NCI-H146 treated with DMSO at 0.1 percent for 48 hours (cell line): ENCODE measurements at regions not wholly inside any gene's neighbourhood (a gene's known extent, or its start where the extent isn't known, plus 50 kb on each side); places are given as distances from the start of the nearest gene placed in this dataset.
A peak's percentile ranks its signal among the peaks of the same experiment; 100 is the strongest.

Source experiments
- DNase-seq: peaks from one replicate; lab custom pipeline; 2025; ENCODE audit not compliant: unreplicated experiment; lab: John Stamatoyannopoulos, UW

DNA sequence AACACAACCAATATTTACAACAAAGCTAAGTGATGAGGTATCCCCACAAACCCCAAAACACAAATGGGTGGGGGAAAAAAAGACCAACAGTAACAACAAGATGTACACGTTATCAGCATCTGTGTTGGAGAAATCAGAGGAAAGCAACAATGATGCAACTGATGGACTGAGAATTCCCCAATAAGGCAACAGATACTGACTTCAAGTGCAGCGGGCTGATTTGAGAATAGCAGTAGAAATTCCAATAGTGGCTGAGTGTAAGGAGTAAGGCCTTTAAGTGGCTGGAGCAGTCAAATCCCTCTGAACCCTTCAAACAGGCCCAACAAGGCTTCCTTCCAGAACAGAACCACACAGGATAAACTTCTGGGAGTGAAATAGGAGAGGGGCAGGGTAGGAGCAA is 97.6 kb downstream of the TM2D1 start:
- no peak for DNase-seq

DNA sequence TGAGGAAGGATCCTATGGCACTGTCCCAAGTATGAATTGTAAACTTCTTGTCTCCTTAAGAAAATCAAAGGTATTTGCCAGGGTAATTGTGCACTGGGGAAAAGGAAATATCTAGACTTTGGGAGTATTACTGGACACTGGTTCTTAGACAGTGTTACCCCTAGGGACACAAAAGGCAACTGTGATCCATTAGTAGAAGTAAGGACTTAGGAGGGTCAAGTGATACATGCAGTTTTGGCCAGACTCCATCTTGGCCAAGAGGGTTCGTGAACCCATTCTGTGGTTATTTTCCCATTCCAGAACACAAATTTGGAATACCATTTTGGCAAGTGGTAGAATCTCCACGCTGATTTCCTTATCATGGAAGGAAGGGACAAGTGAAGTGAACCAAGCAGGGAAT is 98.1 kb downstream of the TM2D1 start:
- no peak for DNase-seq

DNA sequence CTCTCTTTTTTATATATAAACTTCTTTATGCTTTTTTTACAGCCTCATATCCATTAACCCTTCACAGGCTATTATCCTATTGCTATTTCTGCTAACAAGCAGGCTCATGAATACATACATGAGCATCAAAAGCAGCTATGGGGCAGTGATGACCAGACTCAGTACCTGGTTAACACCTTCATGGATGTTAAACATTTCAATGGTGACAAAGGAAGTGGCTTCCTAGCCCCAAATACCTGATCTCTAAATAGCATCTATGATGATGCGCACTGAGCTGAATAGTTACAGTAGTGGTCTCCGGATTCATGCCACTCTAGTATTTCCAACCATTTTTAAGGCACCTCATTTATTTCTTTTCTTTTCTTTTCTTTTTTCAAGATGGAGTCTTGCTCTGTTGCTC is 101.1 kb downstream of the TM2D1 start:
- no peak for DNase-seq

DNA sequence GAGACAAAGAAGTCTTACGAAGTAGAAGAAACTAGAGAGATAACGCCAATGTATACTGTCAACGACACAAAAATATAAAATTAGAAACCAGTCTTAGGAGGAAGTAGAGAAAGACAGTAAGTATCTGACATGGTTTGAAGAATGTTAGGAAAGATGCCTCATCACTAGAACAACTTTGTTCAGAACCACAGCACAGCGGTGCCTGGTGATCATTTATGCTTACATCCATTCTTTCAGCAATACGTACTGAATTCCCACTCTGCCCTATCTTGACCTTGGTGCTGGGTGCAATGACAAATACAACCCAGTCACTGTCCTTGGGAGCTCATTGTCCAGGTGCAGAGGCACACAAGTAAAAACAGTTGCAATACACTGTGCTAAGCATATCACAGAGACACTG is 104.4 kb downstream of the TM2D1 start:
- no peak for DNase-seq

DNA sequence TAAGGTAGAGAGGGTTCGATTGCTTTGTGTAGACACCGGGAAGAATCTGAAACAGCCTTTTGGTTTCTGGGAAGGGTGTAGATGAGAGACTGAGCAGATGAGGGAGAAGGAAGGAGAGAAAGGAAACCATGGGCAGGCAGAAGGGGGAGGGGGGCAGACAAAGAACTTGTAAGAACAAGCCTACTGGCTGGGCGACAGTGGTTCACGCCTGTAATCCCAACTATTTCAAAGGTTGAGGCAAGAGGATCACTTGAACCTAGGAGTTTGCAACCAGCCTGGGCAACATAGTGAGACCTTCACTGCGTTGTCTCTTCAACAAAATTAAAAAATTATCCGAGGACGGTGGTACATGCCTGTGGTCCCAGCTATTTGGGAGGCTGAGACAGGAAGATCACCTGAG is 106.2 kb downstream of the TM2D1 start:
- DNase-seq = no peak

DNA sequence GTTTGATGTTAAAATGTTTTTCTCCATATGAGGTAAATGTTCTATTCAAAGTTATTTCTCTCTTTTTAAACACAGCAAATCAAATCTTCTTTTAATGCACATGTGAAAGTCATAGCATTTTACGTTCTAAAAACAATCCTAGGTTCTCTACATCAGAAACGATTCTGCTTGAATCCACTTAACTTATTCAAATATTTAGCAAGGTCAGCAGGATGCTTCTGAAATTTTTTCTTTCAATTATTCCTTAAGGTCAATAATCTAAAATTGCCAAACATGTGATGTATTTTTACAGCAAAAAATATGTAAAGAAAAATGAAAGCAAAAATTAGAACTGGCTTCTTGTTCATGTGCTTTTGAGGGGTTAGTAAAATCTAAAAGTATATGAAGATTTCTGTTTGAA is 106.7 kb downstream of the TM2D1 start:
- DNase-seq = no peak

DNA sequence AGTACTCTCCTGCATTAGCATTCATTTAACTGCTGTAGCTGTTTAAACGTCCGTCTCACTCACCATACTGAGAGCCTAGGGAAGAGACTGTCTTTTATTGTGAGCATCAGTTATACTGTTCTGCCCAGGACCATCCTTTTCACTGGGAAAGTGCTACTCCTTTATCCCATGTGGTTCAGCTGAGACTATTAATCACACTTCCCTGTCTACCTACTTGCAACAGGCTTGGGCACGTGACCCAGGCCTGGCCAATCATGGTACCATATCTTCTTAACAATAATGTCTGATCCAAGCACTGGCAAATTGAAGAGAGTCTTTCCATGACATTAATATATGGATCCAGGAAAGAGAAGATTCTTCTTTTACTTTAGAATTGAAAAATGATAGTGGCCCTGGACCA is 108.1 kb downstream of the TM2D1 start:
- no peak for DNase-seq

DNA sequence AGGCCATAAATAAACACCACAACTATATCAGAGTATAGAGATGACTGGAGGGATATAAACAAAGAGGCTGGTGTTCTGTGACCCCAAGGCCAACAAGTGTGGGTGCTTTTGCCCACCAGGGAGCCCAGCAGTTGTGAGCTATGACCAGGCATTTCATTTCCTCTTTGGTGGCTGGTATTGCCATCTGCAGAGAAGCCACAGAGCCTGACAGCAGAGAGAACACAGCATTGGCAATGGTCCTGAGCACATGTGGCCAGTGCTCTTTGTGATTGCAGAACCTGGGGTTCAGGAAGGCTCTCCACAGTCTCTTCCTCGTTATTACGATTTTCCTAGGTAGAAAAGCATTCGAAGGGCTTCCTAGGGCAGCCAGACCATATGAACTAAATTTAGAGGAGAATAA is 112.3 kb downstream of the TM2D1 start:
- DNase-seq = no peak

DNA sequence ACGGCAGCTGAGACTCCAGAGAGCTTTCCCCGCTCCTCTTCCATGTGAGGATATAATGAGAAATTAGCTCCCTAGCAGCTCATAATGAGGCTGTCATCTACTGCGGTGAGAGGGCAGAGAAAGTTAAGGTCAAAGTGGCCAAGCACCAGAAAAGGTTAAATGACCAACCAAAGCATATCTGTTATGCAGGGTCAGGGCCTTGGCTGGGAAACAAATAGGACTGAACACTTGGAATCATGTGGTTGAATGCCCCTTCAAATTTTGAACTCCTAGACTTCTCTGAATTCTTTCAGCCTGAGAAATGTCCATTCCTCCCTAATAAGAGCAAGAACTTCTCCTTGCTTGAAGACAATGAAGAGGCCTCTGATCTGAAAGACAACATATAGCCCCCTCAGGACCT is 115.9 kb downstream of the TM2D1 start:
- DNase-seq = no peak

DNA sequence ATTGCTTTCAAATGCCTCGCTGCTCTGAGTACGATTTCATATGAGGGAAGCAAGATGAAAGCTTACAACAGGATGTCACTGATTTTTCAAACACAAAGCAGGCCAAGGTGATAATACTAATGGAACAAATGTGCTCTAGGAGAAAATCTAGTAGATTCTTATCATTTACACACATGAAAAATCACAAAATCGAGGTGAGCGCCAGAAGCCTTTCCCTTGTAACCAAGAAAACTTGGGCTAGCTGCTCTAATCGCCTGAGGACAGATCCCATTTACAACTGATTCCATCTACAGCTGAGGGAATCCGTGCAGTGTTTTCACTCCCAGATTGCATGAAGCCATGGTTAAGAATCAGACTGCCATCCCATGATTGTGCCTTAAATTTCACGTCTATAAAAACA is 117.5 kb downstream of the TM2D1 start:
- DNase-seq = no peak

DNA sequence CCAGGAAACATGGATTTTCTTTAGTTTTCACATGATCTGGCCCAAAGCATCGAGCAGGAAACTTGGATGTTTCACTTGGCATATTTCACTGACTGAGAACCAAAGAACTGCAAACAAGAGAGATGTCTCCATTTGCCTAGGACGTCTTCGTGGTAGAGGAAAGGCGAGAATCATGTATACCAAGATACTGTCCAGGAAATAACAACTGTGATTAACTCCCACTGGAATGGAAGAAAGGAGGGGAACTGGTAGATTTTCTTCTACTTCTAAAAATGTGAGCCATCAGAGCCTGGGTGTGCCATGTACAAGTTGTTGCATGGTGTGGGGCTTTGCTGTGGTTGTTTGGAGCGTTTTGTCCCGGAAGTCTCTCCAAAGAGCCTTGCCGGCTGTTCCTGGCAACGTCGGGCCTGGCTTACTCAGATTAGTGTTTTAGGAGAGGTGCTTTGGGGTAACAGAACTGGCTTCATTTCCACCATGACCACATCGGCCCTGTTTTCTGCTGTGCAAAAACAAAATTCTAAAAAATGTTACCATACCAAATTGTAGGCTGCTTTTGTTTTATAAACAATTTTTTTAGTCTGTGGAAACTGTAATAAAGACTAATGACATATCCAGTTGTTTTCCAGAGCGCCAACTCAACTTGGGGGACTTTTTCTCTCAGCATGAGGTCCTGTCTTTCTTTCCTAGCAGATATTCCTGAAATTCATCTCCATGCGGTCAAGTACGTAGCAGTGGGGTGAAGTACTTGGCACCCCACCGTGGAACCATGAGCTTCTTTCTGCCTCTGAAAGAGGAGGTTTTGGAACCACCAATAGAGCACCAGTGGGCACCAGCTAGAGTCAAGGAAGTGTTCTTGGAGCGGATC is 118.3 kb downstream of the TM2D1 start:
- DNase-seq = no peak

DNA sequence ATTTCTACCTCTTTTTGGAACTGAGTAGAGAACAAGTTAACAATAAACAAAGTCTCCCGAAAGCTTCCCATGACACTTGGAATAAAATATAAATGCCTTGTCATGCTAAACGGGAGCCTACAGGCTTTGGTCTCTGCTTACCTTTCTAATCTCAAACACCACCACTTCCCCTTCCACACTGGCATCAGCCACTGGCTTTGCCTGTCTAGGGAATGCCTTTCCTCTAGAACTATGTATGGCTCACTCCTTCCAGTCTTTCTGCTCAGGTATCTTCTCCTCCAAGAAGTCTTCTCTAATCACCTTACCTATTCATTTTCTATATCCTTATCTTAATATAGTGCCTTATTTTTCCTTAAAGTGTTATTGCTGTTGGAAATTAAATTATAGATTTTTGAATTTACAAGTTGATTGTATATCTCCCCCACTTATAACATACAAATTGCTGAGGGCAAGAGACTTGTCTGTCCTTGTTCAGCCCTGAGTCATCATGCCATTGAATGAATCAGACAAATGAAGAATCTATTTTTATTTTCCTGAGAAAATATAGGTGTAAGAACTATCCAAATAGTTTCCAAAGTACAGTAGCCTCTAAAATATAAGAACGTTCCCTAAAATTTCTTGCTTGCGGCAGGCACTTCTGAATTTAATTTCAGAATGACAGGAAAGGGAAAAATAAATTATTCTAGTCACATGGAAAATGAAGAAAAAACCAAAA is 119.2 kb downstream of the TM2D1 start:
- DNase-seq = no peak

DNA sequence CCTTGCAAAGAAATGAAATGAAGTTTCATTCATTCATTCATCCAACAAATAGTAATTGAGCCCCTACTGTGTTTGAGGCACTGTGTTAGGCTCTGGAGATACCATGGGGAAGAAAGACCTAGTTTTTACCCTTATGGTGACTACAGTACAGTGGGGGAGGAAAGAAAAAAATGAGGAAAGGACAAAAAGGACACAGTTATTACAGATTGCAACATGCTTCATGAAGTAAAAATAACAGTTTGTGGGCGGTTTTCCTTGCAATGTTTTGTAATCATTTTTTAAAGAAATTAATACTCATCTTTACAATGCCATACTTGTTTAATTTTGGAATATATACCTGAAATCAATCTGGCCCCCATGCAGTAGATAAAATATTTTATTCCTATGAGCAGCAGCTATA is 120.3 kb downstream of the TM2D1 start:
- DNase-seq = no peak

DNA sequence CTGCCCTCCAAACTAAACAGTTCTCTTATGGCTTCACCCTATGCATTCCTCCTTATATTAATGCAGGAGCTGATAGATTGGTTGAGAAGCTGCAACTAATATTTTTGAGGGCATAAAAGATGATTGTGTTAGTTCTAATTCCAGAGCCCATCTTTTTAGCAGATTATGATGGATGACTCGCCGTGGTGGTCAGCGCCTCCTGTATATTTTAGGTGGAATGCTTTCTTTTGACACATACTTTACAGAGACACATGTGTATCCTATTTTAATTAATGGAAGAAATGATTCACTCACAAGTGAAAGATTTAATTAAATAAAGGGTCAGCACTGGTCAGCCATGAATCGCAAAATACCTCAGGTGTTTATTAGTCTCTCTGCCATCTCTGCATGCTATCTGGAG is 120.7 kb downstream of the TM2D1 start:
- no peak for DNase-seq

DNA sequence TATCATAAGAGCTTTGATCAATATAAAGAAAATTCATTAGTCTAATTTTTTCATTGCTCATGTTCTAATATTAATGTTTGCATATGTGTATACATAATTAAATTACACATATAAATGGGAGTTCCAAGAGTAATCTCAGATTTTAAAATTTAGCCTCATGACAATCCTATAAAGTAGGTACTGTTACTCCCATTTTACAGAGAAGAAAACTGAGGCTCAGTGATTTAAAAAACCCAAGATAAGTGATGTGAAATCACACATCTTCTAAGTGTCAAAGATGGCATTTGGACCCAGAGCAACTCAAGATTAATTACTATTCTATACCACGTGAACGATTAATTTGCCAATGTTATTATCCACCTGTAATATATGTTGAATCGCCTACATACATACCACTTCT is 122.3 kb downstream of the TM2D1 start:
- no peak for DNase-seq

DNA sequence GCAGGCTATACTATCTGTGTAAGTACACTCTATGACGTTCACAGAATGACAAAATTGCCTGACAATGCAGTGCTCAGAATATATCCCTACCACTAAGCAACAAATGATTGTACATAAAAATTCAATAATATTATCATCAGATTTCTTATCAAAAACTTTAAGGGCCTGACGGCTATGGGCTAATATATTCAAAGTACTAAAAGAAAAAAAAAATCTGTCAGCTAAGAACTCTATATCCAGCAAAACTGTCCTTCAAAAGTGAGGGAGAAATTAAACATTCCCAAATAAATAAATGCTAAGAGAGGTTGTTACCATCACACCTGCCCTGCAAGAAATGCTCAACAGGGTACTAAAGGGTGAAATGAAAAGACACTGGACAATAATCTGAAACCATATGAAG is 127.3 kb downstream of the TM2D1 start:
- DNase-seq = no peak

DNA sequence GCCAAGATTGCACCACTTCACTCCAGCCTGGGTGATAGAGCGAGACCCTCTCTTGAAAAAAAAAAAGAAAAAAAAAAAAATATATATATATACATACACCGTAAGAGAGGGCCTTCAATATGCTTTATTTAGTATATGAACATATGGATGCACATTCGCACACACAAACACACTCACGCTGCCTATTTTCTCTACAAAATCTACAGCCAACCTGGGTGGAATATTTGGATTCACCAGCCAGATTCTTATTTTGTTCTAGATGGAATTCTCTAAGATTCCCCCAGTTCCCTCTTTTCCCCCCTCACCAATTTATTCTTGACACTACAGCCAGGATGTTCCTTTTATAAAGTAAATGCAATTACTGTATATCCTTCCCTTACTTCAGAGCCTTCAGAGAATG is 131.6 kb downstream of the TM2D1 start:
- DNase-seq = no peak

DNA sequence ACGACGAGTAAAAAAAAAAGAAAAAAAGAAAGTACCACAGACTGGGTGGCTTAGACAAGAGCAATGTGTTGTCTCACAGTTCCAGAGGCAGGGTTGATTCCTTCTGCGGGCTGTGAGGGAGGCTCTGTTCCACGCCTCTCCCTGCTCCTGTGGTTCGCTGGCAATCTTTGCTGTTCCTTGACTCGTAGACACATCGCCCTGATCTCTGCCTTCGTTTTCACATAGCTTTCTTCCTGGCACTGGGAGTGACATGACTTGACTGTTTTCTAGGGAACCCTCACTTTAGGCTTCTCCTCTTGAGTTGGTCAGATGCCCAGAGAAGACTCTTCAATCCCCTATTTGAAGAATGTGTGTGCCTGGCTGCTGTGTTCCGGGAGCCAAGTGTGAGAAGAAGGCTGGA is 133.6 kb downstream of the TM2D1 start:
- no peak for DNase-seq

DNA sequence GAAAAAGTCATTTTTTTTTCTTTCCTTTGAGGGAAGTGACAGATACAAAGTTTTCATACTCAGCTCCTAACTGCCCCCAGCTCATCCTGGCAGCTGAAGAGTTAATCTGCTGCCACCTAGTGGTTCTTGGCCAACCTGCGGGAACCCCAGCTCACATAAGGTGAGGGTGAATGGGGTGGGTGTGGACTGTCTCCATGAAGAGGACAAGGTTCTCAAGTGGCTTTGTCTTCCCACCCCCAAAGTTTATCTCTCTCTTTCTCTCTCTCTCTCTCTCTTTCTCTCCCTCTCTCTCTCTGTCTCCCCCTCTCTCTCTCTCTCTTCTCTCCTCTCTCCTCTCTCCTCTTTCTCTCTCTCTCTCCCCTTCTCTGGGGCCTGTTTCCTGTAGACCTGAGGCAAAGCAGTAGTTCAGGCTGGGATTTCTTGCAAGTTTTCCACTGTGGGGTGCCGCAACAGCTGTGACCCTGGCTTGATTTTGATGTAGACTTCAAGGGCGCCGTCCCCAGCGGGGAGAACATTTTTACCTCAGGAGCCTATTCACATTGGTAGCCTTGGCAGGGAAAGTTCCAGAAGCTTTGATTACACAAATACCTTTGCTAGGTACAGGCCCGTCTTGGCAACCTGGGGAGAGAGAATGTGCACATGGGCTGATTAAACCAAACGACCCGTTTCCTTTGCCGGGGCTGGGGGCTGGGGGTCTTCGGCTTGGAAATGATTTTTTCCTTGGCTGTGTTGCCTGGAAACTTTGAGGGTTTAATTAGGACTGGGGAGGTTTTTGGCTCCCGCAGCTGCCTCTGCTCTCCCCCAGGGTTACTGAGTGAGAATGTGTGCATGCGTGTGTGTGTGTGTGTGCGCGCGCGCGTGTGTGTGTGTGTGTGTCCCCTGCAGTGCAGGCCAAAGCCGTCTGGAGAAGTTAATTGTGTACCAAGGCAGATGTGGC is 135.9 kb downstream of the TM2D1 start:
- DNase-seq = peak; percentile 15

DNA sequence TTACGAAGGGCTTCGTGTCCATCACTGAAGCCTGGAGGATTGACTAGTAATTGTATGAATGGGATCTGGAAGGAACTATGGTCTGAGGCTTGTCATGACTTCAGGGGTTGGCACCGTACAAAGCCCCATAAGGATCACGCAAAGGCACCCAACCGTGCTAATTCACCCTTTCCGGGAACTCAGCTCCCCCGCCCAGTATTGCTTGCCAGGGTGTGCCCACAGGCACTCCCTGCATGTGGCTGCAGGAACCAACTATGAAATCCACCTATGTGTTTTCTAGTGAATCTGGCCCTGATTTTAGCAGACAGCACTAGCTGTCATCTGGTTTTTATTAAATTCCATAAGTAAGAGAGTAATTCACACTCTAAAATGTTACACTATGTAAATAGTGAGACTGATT is 139.2 kb downstream of the TM2D1 start:
- no peak for DNase-seq

DNA sequence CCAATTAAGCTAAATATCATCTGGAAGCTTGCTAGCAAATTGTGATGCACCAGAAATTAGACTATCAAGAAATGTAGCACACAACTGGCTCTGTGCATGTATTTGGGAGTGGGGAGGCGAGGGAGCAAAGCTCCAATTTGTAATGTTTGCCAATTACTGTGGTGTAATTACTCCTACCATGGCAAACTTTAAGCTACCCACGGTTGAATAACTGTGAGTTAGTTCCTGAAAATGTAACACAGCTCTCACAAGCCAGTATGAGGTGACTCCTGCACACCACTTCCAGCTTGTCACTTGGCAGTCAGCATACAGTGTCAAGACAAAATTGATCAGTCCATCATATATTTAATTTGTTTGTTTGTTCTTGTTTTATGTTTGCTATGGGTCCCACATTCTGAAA is 141.2 kb downstream of the TM2D1 start:
- DNase-seq = no peak

DNA sequence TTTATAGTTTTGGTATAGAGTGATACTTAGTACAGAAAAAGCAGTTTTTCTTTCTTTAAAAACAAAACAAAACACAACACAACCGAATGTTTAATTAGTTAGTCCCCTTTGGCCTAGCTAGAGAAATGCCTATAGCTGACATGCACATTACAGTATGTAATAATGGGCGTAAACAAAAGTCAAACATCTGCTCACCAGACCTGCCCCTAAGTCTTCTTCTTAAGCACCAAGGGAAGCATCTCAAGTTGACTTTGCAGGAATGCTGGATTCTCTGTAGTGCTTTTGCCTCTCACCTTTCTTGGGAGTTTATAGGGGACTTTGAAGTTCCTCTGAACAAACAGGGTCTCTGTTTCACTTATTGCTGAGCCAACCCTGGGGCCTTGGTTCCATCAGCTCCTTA is 143.7 kb downstream of the TM2D1 start:
- no peak for DNase-seq
